Esophagus squamous epithelium (tissue), 4 donors: ENCODE measurements at regions not wholly inside any gene's neighbourhood (a gene's known extent, or its start where the extent isn't known, plus 50 kb on each side); places are given as distances from the start of the nearest gene placed in this dataset.

Experiments
- POLR2A ChIP-seq, 4 donors: fragments of 450-650 bp; IDR thresholded peaks; one replicate each; pipeline ENCODE4 v1.6.1; 2017; ENCODE audit warnings: antibody characterized with exemption in 4 of 4, mild to moderate bottlenecking in 4 of 4, moderate library complexity in 3 of 4
- TF ChIP-seq, protein P1 (sequence below), 6 experiments: fragments of 450-650 bp in 4 of 6; fragments of 200-600 bp in 2 of 6; sonication (generic) in 2 of 6; IDR thresholded peaks; one replicate each; pipeline ENCODE4 v1.5.1; 2016 to 2019; ENCODE audit warnings: antibody characterized with exemption in 6 of 6, mild to moderate bottlenecking in 4 of 6, moderate library complexity in 4 of 6

DNA sequence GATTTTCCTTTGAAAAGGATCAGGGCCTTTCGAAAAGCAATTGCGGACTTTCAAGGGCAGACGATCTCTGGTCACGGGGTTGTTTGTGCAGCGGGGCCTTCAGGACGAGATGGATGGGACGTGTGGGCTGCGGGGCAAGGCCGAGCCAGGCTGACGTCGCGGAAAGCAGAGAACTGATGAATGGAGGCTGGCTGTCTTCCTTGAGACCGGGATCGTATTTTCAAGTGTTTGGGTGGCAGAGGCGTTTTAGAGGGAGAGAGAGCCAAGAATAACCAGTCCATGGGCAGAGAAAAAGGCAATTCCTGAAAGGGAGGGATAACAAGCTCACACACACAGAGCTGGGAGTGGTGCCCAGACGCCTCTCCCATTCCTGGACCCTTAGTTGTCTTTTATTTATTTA is 138.9 kb upstream of the USP29 start:
- TF ChIP-seq, protein P1, sequence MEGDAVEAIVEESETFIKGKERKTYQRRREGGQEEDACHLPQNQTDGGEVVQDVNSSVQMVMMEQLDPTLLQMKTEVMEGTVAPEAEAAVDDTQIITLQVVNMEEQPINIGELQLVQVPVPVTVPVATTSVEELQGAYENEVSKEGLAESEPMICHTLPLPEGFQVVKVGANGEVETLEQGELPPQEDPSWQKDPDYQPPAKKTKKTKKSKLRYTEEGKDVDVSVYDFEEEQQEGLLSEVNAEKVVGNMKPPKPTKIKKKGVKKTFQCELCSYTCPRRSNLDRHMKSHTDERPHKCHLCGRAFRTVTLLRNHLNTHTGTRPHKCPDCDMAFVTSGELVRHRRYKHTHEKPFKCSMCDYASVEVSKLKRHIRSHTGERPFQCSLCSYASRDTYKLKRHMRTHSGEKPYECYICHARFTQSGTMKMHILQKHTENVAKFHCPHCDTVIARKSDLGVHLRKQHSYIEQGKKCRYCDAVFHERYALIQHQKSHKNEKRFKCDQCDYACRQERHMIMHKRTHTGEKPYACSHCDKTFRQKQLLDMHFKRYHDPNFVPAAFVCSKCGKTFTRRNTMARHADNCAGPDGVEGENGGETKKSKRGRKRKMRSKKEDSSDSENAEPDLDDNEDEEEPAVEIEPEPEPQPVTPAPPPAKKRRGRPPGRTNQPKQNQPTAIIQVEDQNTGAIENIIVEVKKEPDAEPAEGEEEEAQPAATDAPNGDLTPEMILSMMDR (IDR thresholded peaks at IDR 0.05): no peak
- no peak for TF ChIP-seq POLR2A (IDR thresholded peaks at IDR 0.05)
